Heart left ventricle (tissue), 13 donors: ENCODE measurements at regions not wholly inside any gene's neighbourhood (a gene's known extent, or its start where the extent isn't known, plus 50 kb on each side); places are given as distances from the start of the nearest gene placed in this dataset.

Source experiments
- CTCF ChIP-seq, 12 donors: fragments of 200-600 bp; sonication (generic) in 4 of 12; IDR thresholded peaks; one replicate each; pipeline versions ENCODE4 v1.5.0 to v1.8.0; 2018 to 2022; ENCODE audit warnings: antibody characterized with exemption in 12 of 12, mild to moderate bottlenecking in 5 of 12
- POLR2A ChIP-seq, 2 donors: fragments of 450-650 bp; IDR thresholded peaks; one replicate each; pipeline ENCODE4 v1.6.1; 2017; ENCODE audit warnings: antibody characterized with exemption in 2 of 2, mild to moderate bottlenecking in 2 of 2, moderate library complexity in 2 of 2
- donor health status: ischemic (EF 13 %, LVEDD 7.1; RV severe dilation, severe dysfunction).
- donor health status: DM: no; HTN: yes; CAD: no.
- donor health status: DM: no; HTN: no; CAD: no.
- donor health status: ischemic (EF 25% LVEDD 6.9; RV normal size, moderate dysfunction).
- donor health status: ischemic (EF 25% LVEDD 5.7; RV mildly dilated, moderate dysfunction).
- donor health status: ischemic (EF 35%, LVEDD 5.7; RV mildly dilated, moderate dysfunction).
- donor health status: nonischemic (EF 11% LVEDD 7.7; RV severe dilation, severe dysfunction).
- donor health status: DM: yes; HTN: yes; CAD: no.
- donor health status: PGD.
- donor health status: ischemic (EF 29% LVEDD 5.4; RV normal size, mild dysfunction).
- donor health status: nonischemic (EF 23%, LVEDD 6.1; RV moderate dilation, normal function).

- TF ChIP-seq CTCF (IDR thresholded peaks at IDR 0.05): no peak
- TF ChIP-seq POLR2A (IDR thresholded peaks at IDR 0.05): no peak
Observed at GRCh38 chr11:27926981-27927481, 180.9 kb downstream of the KIF18A start.
